Small intestine (tissue), 7 donors: ENCODE measurements at regions not wholly inside any gene's neighbourhood (a gene's known extent, or its start where the extent isn't known, plus 50 kb on each side); places are given as distances from the start of the nearest gene placed in this dataset.
A peak's percentile ranks its signal among the peaks of the same experiment; 100 is the strongest.
"Not testable (repeated sequence)": the region's sequence is repeated elsewhere in the genome, so short reads cannot be mapped to it uniquely, and the experiment has no call there.

Source experiments
- DNase-seq, 2 donors: peaks; one replicate each; pipeline versions ENCODE4 v3.0.0 to v3.0.0-alpha.2; 2013
- FAIRE-seq: peaks from 2 replicates; lab custom pipeline; 2012; peaks lifted over from hg19 to GRCh38; lab: Jason Lieb, UNC
- H3K27ac ChIP-seq, 3 donors: one replicate each; pipeline ENCODE4 v1.5.1; 2013; ENCODE audit warnings: low read length in 2 of 3, mild to moderate bottlenecking in 2 of 3, control low read depth in 1 of 3, inconsistent platforms in 1 of 3, low read depth in 1 of 3, moderate library complexity in 1 of 3
- H3K27me3 ChIP-seq, 3 donors: one replicate each; pipeline ENCODE4 v1.6.1; 2013; ENCODE audit warnings: low read length in 3 of 3, inconsistent platforms in 1 of 3; ENCODE audit not compliant: control insufficient read depth in 3 of 3, insufficient read depth in 3 of 3
- H3K36me3 ChIP-seq, 3 donors: one replicate each; pipeline ENCODE4 v1.6.1; 2013; ENCODE audit warnings: low read length in 3 of 3, inconsistent platforms in 1 of 3, low read depth in 1 of 3, mild to moderate bottlenecking in 1 of 3, moderate library complexity in 1 of 3; ENCODE audit not compliant: control insufficient read depth in 3 of 3, insufficient read depth in 2 of 3
- H3K4me1 ChIP-seq, 3 donors: one replicate each; pipeline ENCODE4 v1.6.1; 2013; ENCODE audit warnings: low read length in 2 of 3, inconsistent platforms in 1 of 3, low read depth in 1 of 3, mild to moderate bottlenecking in 1 of 3, moderate library complexity in 1 of 3; ENCODE audit not compliant: control insufficient read depth in 3 of 3, insufficient read depth in 2 of 3
- H3K4me3 ChIP-seq, 3 donors: one replicate each; pipeline ENCODE4 v1.5.1; 2013; ENCODE audit warnings: low read length in 3 of 3, control low read depth in 1 of 3, inconsistent platforms in 1 of 3, low read depth in 1 of 3, mild to moderate bottlenecking in 1 of 3, moderate library complexity in 1 of 3
- H3K9me3 ChIP-seq, 2 donors: one replicate each; pipeline ENCODE4 v1.6.1; 2013; ENCODE audit warnings: low read depth in 1 of 2, low read length in 1 of 2; ENCODE audit not compliant: control insufficient read depth in 2 of 2, insufficient read depth in 1 of 2
- WGBS, 3 donors: extraction: QIAGEN DNeasy Blood & Tissue Kit; methylation state at CpG; one replicate each; pipeline ENCODE4 v1.1.7; 2013; 5-methylcytosine and 5-hydroxymethylcytosine counted together
- donor health status: healthy with polysubstance abuse.
- donor health status: control.
- donor health status: control.
- donor health status: Bipolar disorder and iron deficiency.
- donor health status: healthy.

GRCh38 chr3:159258934-159259333 lies 457.1 kb downstream of the MFSD1 start:
- H3K36me3 ChIP-seq = no peaks in the 10 kb centered on the region
- H3K9me3 ChIP-seq = no peaks in the 10 kb centered on the region
- H3K27me3 ChIP-seq = peaks cover 0 to 2% (median 0%) of the 10 kb centered on the region in 3 donors
- DNase-seq (no peak), FAIRE-seq (no peak)
- H3K4me1 ChIP-seq = no peaks in the 10 kb centered on the region
- H3K4me3 ChIP-seq = no peak overlapping the region
- no peak overlapping the region for H3K27ac ChIP-seq
- 40 to 53% (median 47%) methylated on average over 2 of the region's 2 CpGs for WGBS, 3 donors

DNA sequence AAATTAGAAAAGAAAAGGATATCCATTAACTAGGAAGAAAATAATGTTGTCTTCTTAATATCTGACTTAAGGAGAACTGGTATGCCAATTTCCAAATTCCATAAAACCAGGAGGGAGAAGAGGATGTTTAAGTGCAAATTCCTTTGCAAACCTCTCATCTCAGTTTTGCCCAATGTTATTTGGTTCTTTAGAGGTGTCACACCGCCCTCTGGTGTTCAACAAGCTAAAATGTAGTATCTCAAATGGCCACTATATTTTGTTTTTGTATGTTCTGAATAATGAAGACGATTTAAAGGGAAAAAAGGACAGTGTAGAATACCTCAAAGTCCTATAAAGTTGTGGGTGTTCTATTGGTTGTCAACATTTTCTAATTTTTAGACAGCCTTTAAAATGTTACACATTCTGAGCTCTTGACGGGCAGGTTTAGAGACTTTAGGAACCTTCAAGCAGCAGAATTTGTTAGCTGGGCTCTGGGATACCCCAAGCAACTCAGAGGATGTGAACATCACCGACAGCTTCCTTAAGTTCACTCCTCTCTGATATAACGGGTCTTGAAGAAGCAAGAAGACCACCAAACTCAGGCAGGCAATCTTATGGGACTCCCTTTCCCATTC lies 458.3 kb downstream of the MFSD1 start:
- Histone ChIP-seq H3K27ac (no peak overlapping the region), H3K4me3 (no peak overlapping the region), H3K36me3 (no peaks in the 10 kb centered on the region), H3K27me3 (peaks cover 0 to 2% (median 0%) of the 10 kb centered on the region in 3 donors), H3K4me1 (no peaks in the 10 kb centered on the region), H3K9me3 (no peaks in the 10 kb centered on the region)
- FAIRE-seq = no peak
- 21 to 27% (median 21%) methylated on average over 5 of the region's 5 CpGs for WGBS, 3 donors
- peak; percentile 40 to 59 for DNase-seq

- H3K27ac ChIP-seq, H3K36me3 ChIP-seq, H3K4me1 ChIP-seq, FAIRE-seq, DNase-seq, H3K4me3 ChIP-seq, H3K27me3 ChIP-seq, H3K9me3 ChIP-seq: not testable (repeated sequence)
- WGBS, 3 donors = 46 to 53% (median 53%) methylated on average over 4 of the region's 4 CpGs
Measured at GRCh38 chr3:159261333-159261732, 459.5 kb downstream of the MFSD1 start.

DNA sequence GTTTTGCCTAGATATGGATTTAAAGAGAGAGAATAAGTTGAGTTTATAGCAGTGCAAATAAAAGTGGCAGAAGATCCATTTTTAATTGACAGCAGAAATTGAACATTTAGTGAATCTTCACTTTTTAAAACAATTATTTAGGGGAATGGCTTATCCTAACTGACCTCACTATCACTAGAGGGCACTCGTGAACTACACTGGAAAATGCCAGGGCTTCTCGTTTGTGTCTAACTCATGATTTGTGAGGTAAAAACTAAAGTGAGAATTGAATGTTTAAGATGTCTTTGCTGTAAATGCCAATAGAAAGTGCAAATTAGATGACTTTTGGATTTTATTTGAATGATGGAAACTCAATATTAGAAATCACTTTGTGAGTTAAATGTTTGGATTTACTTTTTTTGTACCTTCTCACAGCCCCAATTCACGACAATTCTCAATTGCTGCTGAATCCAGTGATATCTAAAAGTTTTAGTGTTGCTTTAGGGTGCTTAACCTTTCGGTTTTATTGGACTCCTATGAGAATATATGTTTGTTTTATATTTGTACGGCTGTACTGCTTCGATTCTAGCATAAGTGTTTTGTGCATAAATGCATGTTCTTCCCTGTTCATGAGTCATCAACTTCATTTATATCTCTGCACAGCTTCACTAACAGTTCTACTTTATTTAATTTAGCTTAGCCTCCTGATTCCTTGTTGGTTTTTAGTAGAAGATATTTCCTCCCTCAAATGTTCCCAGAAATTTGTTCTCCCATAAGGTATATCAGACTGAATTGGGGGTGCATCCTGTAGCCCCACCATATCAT lies 462.1 kb downstream of the MFSD1 start:
- FAIRE-seq = no peak
- DNase-seq = peak; percentile 13 to 31
- Histone ChIP-seq H3K9me3 (no peaks in the 10 kb centered on the region), H3K36me3 (no peaks in the 10 kb centered on the region), H3K4me3 (no peak overlapping the region), H3K4me1 (no peaks in the 10 kb centered on the region), H3K27me3 (peaks cover 0 to 2% (median 0%) of the 10 kb centered on the region in 3 donors), H3K27ac (no peak overlapping the region)
- 34 to 42% (median 38%) methylated on average over 6 of the region's 6 CpGs for WGBS, 3 donors

DNA sequence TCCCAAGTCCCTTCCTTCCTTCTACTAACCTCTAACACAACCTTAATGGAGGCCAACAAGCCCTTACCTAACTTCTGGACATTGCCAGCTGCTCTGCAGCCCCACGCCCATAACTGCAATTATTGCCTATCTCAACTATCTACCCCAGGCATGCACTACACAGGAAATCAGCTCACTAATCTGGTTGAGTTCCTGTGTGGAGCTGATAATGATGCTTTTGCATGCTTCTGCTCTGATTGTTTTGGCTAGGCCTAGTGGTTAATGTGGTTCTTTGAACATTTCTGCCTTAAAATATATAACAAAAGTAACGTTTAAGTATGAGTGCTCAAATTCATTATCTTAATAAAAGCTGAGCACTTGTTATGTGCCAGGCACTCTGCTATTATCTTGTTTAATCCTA lies 463.9 kb downstream of the MFSD1 start:
- H3K4me1 ChIP-seq = no peaks in the 10 kb centered on the region
- 29 to 50% (median 31%) methylated on average over 2 of the region's 2 CpGs for WGBS, 3 donors
- H3K9me3 ChIP-seq = no peaks in the 10 kb centered on the region
- no peak for DNase-seq
- H3K27me3 ChIP-seq = peaks cover 0 to 2% (median 0%) of the 10 kb centered on the region in 3 donors
- no peak overlapping the region for H3K27ac ChIP-seq
- no peaks in the 10 kb centered on the region for H3K36me3 ChIP-seq
- no peak overlapping the region for H3K4me3 ChIP-seq
- no peak for FAIRE-seq

DNA sequence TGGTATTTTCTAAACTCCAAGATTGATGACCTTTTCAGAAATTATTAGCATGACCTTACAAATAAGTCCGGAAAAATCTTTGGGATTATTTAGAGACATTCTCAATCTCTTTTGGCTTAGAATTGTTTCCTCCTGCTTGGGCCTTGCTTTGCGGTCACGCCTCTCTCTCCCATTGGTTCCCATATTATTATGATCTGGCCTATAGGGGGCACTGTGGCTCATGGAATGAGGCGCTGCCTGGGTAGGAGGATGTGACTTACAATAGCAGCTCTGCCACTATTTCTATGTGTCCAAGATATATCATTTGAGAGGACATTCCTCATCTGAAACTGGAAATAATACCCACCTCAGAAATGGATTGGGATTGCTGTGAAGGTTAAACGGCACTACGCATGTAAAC lies 464.9 kb downstream of the MFSD1 start:
- WGBS, 3 donors = 62 to 68% (median 66%) methylated on average over 6 of the region's 6 CpGs
- FAIRE-seq (no peak), DNase-seq (peak; percentile 7 to 11)

GRCh38 chr3:159271799-159272512 lies 470.1 kb downstream of the MFSD1 start:
- DNase-seq (no peak), FAIRE-seq (no peak)
- H3K27ac ChIP-seq = no peak overlapping the region
- H3K27me3 ChIP-seq = no peaks in the 10 kb centered on the region
- H3K9me3 ChIP-seq = no peaks in the 10 kb centered on the region
- 96 to 98% (median 97%) methylated on average over 2 of the region's 2 CpGs for WGBS, 3 donors
- H3K4me3 ChIP-seq = no peak overlapping the region
- no peaks in the 10 kb centered on the region for H3K4me1 ChIP-seq
- no peaks in the 10 kb centered on the region for H3K36me3 ChIP-seq

More for the DNA sequence above, 464.9 kb downstream of the MFSD1 start:
- H3K4me3 ChIP-seq = no peak overlapping the region
- no peak overlapping the region for H3K27ac ChIP-seq
- H3K27me3 ChIP-seq = peaks cover 0 to 2% (median 0%) of the 10 kb centered on the region in 3 donors
- H3K36me3 ChIP-seq = no peaks in the 10 kb centered on the region
- no peaks in the 10 kb centered on the region for H3K9me3 ChIP-seq
- no peaks in the 10 kb centered on the region for H3K4me1 ChIP-seq

- no peaks in the 10 kb centered on the region for H3K27me3 ChIP-seq
- DNase-seq (no peak), FAIRE-seq (no peak)
- WGBS, 3 donors = 56 to 59% (median 59%) methylated on average over 5 of the region's 5 CpGs
- no peak overlapping the region for H3K4me3 ChIP-seq
- H3K36me3 ChIP-seq = no peaks in the 10 kb centered on the region
- H3K4me1 ChIP-seq = no peaks in the 10 kb centered on the region
- H3K9me3 ChIP-seq = no peaks in the 10 kb centered on the region
- H3K27ac ChIP-seq = no peak overlapping the region
Measured at GRCh38 chr3:159273070-159273469, 471.2 kb downstream of the MFSD1 start.
